ENCODE measurements at regions not wholly inside any gene's neighbourhood (a gene's known extent, or its start where the extent isn't known, plus 50 kb on each side); places are given as distances from the start of the nearest gene placed in this dataset.
"Not testable (repeated sequence)": the region's sequence is repeated elsewhere in the genome, so short reads cannot be mapped to it uniquely, and the experiment has no call there.

DNA sequence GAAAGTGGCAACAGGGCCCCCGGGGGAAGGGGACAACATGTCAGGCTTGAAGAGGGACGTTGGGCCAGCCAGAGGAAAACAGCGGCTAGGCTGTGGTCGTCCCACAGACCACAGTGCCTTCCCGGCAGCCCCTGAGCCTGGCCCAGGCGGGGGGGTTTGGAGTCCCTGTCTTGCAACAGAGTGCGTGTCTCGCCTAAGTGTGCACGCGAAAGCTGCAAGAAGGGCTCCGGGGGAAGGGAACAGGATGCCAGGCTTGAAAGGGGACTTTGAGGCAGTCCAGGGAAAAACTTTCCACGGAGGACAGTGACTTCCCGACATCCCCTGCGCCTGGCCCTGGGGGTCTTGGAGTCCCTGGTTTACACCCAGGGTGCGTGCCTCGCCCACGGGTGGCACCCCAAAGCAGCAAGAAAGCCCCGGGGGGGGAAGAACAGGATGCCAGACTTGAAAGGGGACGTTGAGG lies 157.5 kb upstream of the ALG10B start:
- no peak for DNase-seq (ENCODE audit: low read depth in 3 of 3)

DNA sequence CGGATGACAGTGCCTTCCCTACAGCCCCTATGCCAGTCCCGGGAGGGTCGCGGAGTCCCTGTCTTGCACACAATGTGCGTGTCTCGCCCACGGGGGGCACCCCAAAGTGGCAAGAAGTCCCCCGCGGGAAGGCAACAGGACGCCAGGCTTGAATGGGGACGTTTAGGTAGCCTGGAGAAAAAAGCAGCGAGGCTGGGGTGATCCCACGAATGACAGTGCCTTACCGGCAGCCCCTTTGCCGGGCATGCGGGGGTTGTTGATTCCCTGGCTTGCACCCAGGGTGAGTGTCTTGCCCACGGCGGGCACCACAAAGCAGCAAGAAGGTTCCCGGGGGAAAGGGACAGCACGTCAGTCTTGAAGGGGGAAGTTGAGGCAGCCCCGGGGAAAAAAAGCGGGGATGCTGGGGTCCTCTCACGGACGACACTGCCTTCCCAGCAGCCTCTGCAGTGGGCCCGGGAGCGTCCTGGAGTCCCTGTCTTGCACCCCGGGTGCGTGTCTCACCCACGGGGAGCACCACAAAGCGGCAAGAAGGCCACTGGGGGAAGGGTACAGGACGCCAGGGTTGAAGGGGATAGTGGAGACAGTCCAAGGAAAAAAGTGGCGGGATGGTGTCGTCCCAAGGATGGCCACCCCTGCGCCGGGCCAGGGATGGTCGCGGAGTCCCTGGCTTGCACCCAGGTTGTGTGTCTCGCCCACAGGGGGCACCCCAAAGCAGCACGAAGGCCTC lies 156.8 kb upstream of the ALG10B start:
- no peak for DNase-seq (ENCODE audit: low read depth in 3 of 3)

DNA sequence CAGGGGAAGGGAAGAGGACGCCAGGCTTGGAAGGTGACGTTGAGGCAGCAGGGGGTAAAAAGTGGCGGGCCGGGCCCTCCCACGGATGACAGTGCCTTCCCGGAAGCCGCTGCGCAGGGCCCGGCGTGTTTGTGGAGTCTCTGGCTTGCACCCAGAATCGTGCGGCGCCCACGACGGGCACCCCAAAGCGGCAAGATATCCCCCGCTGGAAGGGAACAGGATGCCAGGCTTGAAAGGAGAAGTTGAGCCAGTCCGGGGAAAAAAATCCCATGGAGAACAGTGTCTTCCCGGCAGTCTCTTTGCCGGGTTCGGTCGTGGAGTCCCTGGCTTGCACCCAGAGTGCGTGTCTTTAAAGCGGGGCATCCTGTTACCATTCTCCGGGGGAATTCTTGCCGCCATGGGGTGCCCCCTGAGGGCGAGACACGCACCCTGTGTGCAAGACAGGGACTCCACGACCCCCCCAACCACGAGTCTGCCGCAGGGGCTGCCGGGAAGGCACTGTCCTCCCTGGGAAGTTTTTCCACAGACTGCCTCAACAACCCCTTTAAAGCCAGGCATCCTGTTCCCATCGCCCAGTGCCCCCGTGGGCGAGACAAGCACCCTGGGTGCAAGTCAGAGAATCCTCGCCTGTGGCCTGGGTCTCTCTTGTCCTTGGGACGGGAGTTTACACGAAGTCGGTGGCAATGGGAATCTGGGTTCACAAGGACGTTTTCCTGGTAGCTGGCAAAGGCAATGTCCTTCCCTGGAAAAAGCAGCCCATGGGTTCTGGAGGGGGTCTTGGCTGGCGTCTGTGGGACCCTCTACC lies 156.1 kb upstream of the ALG10B start:
- no peak for DNase-seq (ENCODE audit: low read depth in 3 of 3)

DNA sequence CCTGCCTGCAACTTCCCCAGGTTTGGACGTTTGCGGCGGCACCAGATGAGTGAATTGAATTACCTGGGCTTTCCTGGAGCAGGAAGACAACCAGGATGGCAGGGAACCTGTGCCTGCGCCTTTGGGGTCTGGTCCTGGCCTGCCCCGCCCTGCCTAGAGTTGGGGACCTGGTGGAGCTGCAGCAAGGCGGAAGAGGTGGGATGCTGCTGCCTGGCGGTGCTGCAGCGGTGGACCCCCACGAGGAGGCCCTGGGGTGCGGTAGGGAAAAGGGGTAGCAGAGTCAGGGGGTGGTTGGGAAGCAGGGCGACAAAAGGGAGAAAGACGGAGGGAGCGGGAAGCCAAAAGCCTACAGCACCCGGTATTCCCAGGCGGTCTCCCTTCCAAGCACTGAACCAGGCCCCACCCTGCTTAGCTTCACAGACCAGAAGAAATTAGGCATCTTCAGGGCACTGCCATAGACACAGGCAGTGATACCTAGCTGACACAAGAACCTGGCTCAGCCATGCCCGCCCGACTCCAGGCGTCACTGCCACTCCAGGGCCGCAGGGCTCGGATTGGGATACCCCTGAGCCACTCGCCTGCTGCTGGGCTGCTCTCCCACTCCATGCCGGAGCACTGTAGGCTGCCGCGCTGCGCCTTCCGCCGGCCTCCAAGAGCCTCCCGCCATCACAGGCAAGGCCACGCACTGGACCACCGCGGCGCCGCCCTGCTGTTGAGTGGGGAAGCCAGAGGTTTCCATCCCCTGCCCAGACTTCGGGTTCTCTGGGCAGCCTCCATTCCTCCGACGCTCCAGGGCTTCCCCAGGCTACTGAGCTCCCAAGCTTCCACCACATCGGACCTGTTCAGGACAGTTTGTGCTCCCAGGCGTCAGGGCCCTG lies 155.2 kb upstream of the ALG10B start:
- DNase-seq (ENCODE audit: low read depth in 3 of 3), result no peak

DNA sequence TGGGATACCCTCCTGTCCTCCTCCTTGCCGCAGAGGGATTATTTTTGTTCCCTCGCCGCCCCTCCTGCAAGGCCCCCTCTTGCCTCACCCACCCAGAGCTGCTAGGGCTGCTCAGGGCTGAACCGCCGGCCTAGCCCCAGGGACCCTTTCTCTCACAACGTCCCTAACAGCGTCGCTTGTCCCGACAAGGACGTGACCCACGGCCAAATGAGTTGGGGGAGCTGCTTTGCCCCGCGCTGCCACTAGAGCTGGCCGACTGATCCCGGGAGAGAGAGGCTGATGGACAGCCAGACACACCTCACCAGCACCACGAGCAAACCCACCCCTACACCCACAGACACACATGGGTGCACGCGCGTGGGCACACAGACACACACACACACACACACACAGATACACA lies 154.6 kb upstream of the ALG10B start:
- DNase-seq (ENCODE audit: low read depth in 3 of 3), result no peak

DNA sequence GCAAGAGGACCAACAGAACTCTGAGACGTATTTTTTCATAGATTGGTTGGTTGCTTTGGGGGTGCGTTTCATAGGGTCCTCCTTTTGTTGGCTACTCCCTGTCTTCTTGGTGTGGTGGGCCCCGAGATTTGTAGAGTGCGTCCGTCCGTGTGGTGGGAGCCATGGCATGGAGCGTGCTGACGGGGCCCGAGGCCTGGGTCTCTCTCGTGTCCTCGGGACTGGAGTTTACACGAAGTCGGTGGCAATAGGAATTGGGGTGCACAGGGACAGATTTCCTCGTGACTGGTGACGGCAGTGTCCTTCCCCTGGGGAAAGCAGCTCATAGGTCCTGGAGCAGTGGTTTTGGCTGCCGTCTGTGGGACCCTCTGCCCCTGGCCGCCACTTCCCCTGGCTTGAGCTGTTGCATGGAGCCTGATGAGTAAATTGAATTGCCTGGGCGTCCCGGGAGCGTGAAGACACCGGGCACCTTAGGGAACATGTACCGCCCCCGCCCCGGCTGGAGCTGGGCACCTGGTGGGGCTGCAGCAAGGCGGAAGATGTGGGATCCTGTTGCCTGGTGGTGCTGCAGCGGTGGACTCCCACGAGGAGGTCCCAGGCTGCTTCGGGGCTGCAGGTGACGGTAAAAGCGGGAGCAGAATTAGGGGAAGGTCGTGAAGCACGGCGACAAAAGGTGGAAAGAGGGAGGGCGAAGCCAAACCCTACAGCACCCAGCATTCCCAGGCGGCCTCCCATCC lies 153.7 kb upstream of the ALG10B start:
- no peak for DNase-seq (ENCODE audit: low read depth in 3 of 3)

DNA sequence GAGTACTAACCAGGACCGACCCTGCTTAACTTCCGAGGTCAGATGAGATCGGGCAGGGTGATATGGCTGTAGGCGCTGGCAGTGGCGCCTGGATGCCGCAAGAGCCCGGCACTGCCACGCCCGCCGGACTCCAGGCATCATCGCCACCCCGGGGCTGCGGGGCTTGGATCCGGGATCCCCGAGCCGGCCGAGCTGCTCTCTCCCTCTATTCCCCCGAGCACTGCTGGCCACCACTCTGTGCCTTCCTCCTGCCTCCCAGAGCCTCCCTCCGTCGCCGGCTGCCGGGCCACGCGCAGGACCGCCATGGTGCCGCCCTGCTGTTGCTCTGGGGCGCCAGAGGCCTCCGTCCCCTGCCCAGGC lies 153.2 kb upstream of the ALG10B start:
- DNase-seq (ENCODE audit: low read depth in 3 of 3), result no peak

DNA sequence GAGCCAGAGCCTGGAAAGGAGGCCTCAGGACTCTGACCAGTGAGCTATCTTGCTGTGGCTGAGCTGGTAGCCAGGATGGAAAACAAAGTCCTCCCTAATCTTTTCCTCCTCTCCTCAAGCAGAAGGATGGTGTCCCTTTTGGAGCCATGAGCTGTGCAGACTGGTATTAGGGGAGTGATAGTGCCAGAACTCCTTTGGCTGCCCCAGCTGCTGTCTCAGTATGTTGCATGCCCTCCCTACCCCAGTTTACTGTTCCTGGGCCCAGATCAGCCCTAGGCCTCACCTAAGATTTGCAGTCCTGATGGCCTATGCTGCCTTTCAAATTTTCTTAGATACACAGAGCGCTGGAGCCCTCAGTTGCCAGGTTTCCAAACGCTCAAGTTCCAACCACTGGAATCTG lies 150.3 kb upstream of the ALG10B start:
- no peak for DNase-seq (ENCODE audit: low read depth in 3 of 3)

DNA sequence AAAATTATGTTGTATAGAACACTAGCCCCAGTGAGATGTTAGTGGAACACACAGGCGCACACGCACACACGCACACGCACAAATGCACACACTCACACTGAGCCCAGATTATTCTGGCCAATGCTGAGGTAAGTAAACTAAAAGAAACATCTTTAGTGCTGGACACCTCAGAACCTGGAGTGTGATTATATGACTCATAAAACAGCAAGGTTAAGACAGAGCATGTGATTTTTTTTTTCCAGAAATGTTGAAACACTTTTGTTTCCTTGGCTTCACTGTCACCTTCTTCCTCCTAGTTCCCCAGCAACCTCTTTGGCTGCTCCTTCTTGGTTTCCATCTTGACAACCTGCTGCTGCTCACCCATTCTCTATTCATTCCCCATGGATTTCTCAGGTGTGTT lies 141.0 kb upstream of the ALG10B start:
- no peak for DNase-seq (ENCODE audit: low read depth in 3 of 3)

DNA sequence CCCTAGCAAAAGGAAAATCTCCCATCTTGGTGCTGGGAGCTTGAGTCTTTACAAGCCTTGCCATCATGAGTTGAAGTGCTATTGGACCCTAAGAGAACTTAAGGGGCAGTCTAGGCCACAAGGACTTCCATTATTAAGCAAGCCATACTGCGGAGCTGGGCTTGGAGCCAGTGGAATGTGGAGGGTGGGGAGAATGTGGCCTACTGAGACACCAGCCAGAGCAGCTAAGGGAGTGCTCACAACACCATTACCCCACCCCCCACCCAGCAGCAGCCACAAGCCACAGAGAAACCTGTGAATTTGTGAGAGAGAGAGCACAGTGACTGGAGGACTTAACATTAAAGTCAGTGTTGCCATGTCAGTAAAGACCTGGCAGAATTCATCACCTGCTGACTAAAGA lies 133.0 kb upstream of the ALG10B start:
- DNase-seq (ENCODE audit: low read depth in 3 of 3), result not testable (repeated sequence)

DNA sequence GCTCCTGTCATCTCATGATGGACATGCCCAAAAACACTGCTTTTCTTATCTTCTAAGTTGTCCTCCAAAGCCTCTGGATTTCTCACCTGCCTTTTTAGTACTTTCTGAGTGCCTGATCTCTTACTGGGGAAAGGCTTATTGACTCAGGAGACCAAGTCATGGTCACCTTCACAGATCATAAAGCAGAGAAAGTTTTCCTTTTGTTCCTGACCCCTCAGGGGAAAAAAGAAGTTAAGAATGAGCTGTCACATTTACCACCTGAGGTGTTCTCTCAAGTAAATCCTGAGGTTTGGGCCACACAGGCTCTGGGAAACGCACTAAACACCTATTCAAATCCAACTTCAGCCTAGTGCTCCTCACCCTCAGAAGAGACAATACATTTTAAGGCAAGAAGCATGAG lies 119.3 kb upstream of the ALG10B start:
- DNase-seq (ENCODE audit: low read depth in 3 of 3), result not testable (repeated sequence)

DNA sequence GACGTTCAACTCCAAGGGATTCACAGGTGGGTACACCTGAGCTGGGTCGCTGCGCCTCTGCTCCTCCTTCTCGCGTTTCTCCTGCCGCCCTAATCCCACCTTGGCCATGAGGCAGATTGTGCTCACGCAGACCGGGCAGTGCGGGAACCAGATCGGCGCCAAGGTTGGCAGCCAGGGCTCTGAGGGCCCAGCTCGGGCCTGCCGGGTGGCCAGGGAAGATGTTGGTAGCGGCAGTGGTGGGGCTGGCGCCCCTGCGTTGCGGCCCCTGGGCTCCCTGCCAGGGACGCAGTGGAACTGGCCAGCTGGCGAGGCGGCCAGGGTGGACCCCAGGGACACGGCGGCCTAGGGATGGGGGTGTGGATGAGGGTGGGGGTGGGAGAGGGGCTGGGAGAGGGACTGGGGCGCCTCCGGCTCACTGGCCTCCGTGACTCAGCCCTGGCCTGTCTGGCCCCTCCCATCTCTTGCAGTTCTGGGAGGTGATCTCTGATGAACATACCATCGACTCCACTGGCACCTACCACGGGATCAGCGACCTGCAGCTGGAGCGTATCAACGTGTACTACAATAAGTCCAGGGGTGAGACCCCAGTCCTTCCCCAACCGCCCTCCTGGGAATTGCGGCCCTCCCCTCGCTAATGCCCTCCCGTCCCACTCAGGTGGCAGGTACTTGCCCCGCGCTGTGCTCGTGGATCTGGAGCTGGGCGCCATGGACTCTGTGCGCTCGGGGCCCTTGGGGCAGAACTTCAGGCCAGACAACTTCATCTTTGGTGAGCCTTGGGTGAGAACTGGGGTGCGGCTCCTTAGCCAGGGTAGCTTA lies 114.9 kb upstream of the ALG10B start:
- DNase-seq (ENCODE audit: low read depth in 3 of 3), result no peak

DNA sequence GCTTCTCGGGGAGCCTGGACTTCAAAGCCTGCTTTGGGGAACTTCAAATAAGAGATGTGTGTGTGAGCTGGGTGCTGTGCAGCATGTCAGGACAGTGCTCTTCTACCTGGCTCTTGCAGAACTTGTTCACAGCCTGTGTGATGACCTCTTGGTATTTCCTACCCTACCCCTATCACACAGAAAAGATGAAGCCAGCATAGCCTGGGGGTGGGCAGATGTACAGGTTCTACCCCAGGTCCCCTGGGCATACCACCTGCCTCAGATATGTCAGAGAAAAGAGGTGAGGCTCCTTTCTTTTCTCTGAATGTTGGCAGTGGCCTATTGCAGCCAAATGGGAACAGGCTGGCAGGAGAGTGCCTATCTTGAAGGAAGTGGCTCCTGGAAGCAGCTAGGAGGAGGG lies 111.7 kb upstream of the ALG10B start:
- no peak for DNase-seq (ENCODE audit: low read depth in 3 of 3)

DNA sequence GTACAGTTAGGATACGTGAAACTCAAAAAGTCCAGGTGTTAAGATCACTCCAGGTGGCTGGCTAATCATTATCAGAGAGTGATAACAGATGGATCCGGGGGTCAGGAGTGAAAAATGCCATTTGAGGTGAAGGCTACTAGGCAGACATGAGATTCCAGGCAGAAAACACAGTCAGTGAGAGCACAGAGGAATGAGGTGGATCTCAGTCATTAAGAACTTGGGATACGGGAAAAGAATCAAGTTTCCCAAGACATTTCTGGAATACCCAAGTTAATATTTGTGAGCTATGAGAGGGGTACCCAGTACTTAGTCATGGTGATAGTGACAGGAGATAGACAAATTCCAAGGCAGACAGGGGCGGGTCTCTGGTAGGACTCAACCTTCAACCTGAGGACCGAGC lies 94.6 kb upstream of the ALG10B start:
- DNase-seq (ENCODE audit: low read depth in 3 of 3), result no peak

DNA sequence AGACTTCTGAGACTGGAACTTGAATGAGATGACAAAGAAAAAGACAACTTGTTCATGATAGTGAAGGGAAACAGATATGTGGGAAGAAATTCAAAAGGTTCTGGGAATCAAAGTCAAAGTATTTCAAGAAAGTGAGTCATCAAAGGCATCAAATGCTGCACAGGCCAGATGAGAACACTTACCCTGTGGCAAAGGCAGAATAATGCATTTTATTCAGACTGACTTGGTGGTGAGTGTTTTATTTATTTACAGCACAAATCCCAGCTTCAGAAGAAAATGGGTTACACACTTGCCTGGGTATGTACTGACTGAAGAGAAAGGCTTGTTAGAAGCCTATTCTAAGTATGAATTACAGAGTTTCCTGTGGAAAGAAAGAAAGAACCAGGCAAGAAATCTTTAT lies 78.2 kb upstream of the ALG10B start:
- not testable (repeated sequence) for DNase-seq (ENCODE audit: low read depth in 3 of 3)

DNA sequence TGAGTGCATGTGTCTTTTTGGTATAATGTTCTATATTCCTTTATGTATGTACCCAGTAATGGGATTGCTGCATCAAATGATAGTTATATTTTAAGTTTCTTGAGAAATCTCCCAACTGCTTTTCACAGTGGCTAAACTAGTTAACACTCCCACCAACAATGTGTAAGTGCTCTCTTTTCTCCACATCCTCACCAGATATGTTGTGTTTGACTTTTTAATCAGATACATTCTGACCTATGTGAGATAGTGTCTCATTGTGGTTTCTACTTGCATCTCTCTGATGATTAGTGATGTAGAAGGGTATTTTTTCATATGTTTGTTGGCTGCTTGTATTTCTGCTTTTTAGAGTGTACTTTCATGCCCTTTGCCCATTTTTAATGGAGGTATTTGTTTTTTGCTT lies 62.8 kb upstream of the ALG10B start:
- no peak for DNase-seq (ENCODE audit: low read depth in 3 of 3)

DNA sequence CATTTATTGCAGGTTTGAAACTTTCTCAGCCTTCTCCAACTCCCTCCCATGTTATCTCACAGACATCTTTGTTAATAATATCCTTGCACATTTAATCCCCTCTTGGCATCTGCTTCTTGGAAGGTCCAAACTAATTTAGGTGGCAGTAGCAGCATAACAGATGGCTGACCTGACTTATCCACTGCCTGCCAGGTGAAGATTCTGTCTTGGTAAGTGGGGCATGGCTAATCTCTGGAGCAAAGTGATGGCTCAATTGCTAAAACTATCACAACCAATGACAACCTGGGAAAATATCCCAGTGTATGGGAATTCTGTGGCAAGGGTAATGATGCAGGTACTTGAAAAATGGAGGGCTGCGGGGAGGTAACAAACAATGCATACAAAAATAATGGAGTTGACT lies 58.2 kb upstream of the ALG10B start:
- no peak for DNase-seq (ENCODE audit: low read depth in 3 of 3)
